H9 (cell line): ENCODE measurements at regions not wholly inside any gene's neighbourhood (a gene's known extent, or its start where the extent isn't known, plus 50 kb on each side); places are given as distances from the start of the nearest gene placed in this dataset.

ENCODE experiments used
- DNase-seq: peaks from one replicate; pipeline ENCODE4 v3.0.0-alpha.2; 2017
- H2AFZ ChIP-seq: one replicate; pipeline ENCODE4 v1.6.1; 2013; ENCODE audit warnings: mild to moderate bottlenecking, low read length, control low read depth, moderate library complexity
- H2AK5ac ChIP-seq: 2 replicates; pipeline ENCODE4 v1.6.1; 2013; ENCODE audit warnings: low read length, control low read depth, mixed read lengths; ENCODE audit not compliant: insufficient read length
- H2BK120ac ChIP-seq: one replicate; pipeline ENCODE4 v1.6.1; 2013; ENCODE audit warnings: low read depth, mild to moderate bottlenecking, low read length, control low read depth, inconsistent platforms; ENCODE audit not compliant: poor library complexity, severe bottlenecking
- H2BK12ac ChIP-seq: 2 replicates; pipeline ENCODE4 v1.6.1; 2013; ENCODE audit warnings: low read length, control low read depth, mixed read lengths, low read depth; ENCODE audit not compliant: insufficient read length
- H2BK15ac ChIP-seq: 2 replicates; pipeline ENCODE4 v1.6.1; 2013; ENCODE audit warnings: low read depth, low read length, control low read depth
- H2BK20ac ChIP-seq: one replicate; pipeline ENCODE4 v1.6.1; 2013; ENCODE audit warnings: low read depth, mild to moderate bottlenecking, low read length, control low read depth, inconsistent platforms; ENCODE audit not compliant: poor library complexity, severe bottlenecking
- H2BK5ac ChIP-seq: 2 replicates; pipeline ENCODE4 v1.6.1; 2013; ENCODE audit warnings: low read length, control low read depth, mixed read lengths; ENCODE audit not compliant: insufficient read length
- H3K14ac ChIP-seq: 2 replicates; pipeline ENCODE4 v1.6.1; 2013; ENCODE audit warnings: low read length, control low read depth; ENCODE audit not compliant: insufficient read depth
- H3K18ac ChIP-seq: 2 replicates; pipeline ENCODE4 v1.6.1; 2013; ENCODE audit warnings: low read depth, mild to moderate bottlenecking, mixed read lengths, low read length, control low read depth; ENCODE audit not compliant: insufficient read length
- H3K23ac ChIP-seq: 2 replicates; pipeline ENCODE4 v1.6.1; 2013; ENCODE audit warnings: low read length, control low read depth, mixed read lengths, low read depth; ENCODE audit not compliant: insufficient read length
- H3K23me2 ChIP-seq: 2 replicates; pipeline ENCODE4 v1.6.1; 2013; ENCODE audit warnings: low read depth, mild to moderate bottlenecking, mixed read lengths, low read length, control low read depth; ENCODE audit not compliant: insufficient read length, poor library complexity, severe bottlenecking
- H3K27ac ChIP-seq: 2 replicates; pipeline ENCODE4 v1.5.1; 2013; ENCODE audit warnings: low read length, control low read depth, mixed read lengths, low read depth; ENCODE audit not compliant: insufficient read length
- H3K27me3 ChIP-seq: 2 replicates; pipeline ENCODE4 v1.6.1; 2013; ENCODE audit warnings: low read length, control low read depth, inconsistent platforms; ENCODE audit not compliant: insufficient read depth
- H3K4ac ChIP-seq: 2 replicates; pipeline ENCODE4 v1.6.1; 2013; ENCODE audit warnings: low read depth, mild to moderate bottlenecking, control low read depth, inconsistent platforms, low read length, moderate library complexity
- H3K4me1 ChIP-seq: 2 replicates; pipeline ENCODE4 v1.6.1; 2013; ENCODE audit warnings: low read length, control low read depth, inconsistent platforms; ENCODE audit not compliant: insufficient read depth
- H3K4me2 ChIP-seq: 2 replicates; pipeline ENCODE4 v1.6.1; 2013; ENCODE audit warnings: low read length, control low read depth, mixed read lengths; ENCODE audit not compliant: insufficient read length, insufficient read depth
- H3K56ac ChIP-seq: 2 replicates; pipeline ENCODE4 v1.6.1; 2013; ENCODE audit warnings: low read depth, mild to moderate bottlenecking, mixed read lengths, low read length, control low read depth; ENCODE audit not compliant: insufficient read length
- H3K79me1 ChIP-seq: 2 replicates; pipeline ENCODE4 v1.6.1; 2013; ENCODE audit warnings: low read depth, mild to moderate bottlenecking, moderate library complexity, low read length, control low read depth, inconsistent platforms; ENCODE audit not compliant: insufficient read depth, poor library complexity, severe bottlenecking
- H3K79me2 ChIP-seq: 2 replicates; pipeline ENCODE4 v1.6.1; 2013; ENCODE audit warnings: low read length, control low read depth, inconsistent platforms; ENCODE audit not compliant: insufficient read depth
- H3K9ac ChIP-seq: 2 replicates; pipeline ENCODE4 v1.6.1; 2013; ENCODE audit warnings: low read length, control low read depth, mixed read lengths; ENCODE audit not compliant: insufficient read length; ENCODE audit errors: extremely low read depth
- H3K9me3 ChIP-seq: one replicate; pipeline ENCODE4 v1.6.1; 2013; ENCODE audit warnings: low read depth, low read length, inconsistent platforms; ENCODE audit not compliant: control insufficient read depth
- H3T11ph ChIP-seq: one replicate; pipeline ENCODE4 v1.6.1; 2013; ENCODE audit warnings: mild to moderate bottlenecking, low read length, control low read depth, inconsistent platforms
- H4K20me1 ChIP-seq: one replicate; pipeline ENCODE4 v1.6.1; 2013; ENCODE audit not compliant: control insufficient read depth, insufficient read length, insufficient read depth
- H4K5ac ChIP-seq: 2 replicates; pipeline ENCODE4 v1.6.1; 2013; ENCODE audit warnings: low read depth, mild to moderate bottlenecking, mixed read lengths, low read length, control low read depth; ENCODE audit not compliant: insufficient read length
- H4K8ac ChIP-seq: replicated peaks from 2 replicates; pipeline ENCODE4 v1.6.1; 2013; ENCODE audit warnings: low read length, control low read depth, mixed read lengths, low read depth; ENCODE audit not compliant: insufficient read length
- H4K91ac ChIP-seq: 2 replicates; pipeline ENCODE4 v1.6.1; 2013; ENCODE audit warnings: low read depth, mild to moderate bottlenecking, moderate library complexity, mixed read lengths, low read length, control low read depth; ENCODE audit not compliant: insufficient read length
- H3K27ac Mint-ChIP-seq, 3 experiments: 2 replicates in 2 of 3; 3 replicates in 1 of 3; pipeline ENCODE4 v1.8.0; 2020 to 2021; ENCODE audit warnings: mixed read lengths in 3 of 3, mild to moderate bottlenecking in 1 of 3, moderate library complexity in 1 of 3
- H3K27me3 Mint-ChIP-seq: 2 replicates; pipeline ENCODE4 v1.8.0; 2021; ENCODE audit warnings: low read depth, mild to moderate bottlenecking, moderate library complexity, mixed read lengths
- H3K36me3 Mint-ChIP-seq, 3 experiments: 2 replicates in 2 of 3; 3 replicates in 1 of 3; pipeline ENCODE4 v1.8.0; 2020 to 2021; ENCODE audit warnings: low read depth in 3 of 3, mixed read lengths in 3 of 3; ENCODE audit not compliant: insufficient read depth in 1 of 3
- H3K4me1 Mint-ChIP-seq, 2 experiments: 2 replicates each; pipeline ENCODE4 v1.8.0; 2020; ENCODE audit warnings: mixed read lengths in 2 of 2
- H3K4me3 Mint-ChIP-seq, 2 experiments: 2 replicates in 1 of 2; 3 replicates in 1 of 2; pipeline ENCODE4 v1.8.0; 2020 to 2021; ENCODE audit warnings: mild to moderate bottlenecking in 2 of 2, mixed read lengths in 2 of 2, moderate library complexity in 1 of 2
- H3K9me3 Mint-ChIP-seq, 2 experiments: 2 replicates in 1 of 2; 3 replicates in 1 of 2; pipeline ENCODE4 v1.8.0; 2020; ENCODE audit warnings: mild to moderate bottlenecking in 2 of 2, mixed read lengths in 2 of 2, moderate library complexity in 1 of 2
- CTCF ChIP-seq: fragments of 200-600 bp; sonication (generic); conservative IDR thresholded peaks from 3 replicates; pipeline ENCODE4 v1.8.0; 2021; ENCODE audit warnings: antibody characterized with exemption, mild to moderate bottlenecking
- whole genome bisulfite sequencing: extraction: QIAGEN DNeasy Blood & Tissue Kit; methylation state at CpG from one replicate; pipeline ENCODE4 v1.1.7; 2013; ENCODE audit warnings: missing lambda C conversion rate, low lambda C conversion rate, mixed read lengths; ENCODE audit not compliant: insufficient read length; ENCODE audit errors: extremely low coverage; 5-methylcytosine and 5-hydroxymethylcytosine counted together

DNA sequence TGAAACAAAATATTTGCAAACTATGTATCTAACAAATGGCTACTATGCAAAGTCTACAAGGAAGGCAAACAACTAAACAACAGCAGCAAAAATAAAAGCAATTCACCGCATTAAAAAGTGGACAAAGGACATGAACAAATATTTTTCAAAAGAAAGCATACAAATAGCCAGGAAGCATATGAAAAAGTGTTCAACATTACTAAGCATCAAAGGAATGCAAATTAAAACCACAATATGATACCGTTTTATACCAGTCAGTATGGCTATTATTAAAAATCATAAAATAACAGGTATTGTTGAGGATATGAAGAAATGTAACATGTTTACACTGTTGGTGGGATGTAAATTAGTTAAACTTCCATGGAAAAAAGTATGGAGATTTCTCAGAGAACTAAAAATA, 1106.7 kb downstream of the PDHA2 start:
- H2BK120ac ChIP-seq: no peak overlapping the region
- no peak overlapping the region for H3K4me3 Mint-ChIP-seq
- no peaks in the 10 kb centered on the region for H3K9me3 Mint-ChIP-seq
- no peak overlapping the region for H4K5ac ChIP-seq
- H4K8ac ChIP-seq: no peak overlapping the region
- no peaks in the 10 kb centered on the region for H4K20me1 ChIP-seq
- no peaks in the 10 kb centered on the region for H3K36me3 Mint-ChIP-seq
- no peak overlapping the region for H2BK5ac ChIP-seq
- H3K9me3 ChIP-seq: no peaks in the 10 kb centered on the region
- no peak for TF ChIP-seq CTCF
- no peak overlapping the region for H3K4ac ChIP-seq
- no peaks in the 10 kb centered on the region for H3K27me3 Mint-ChIP-seq
- no peak overlapping the region for H3K18ac ChIP-seq
- H3K4me1 Mint-ChIP-seq: peaks cover 4 to 7% of the 10 kb centered on the region in 2 experiments; a peak in 1 of 4 replicates
- no peak for DNase-seq
- no peak overlapping the region for H3K27ac Mint-ChIP-seq
- H3K14ac ChIP-seq: no peak overlapping the region
- no peak overlapping the region for H4K91ac ChIP-seq
- no peaks in the 10 kb centered on the region for H3K23me2 ChIP-seq
- no peak overlapping the region for H2BK15ac ChIP-seq
- H2BK20ac ChIP-seq: no peak overlapping the region
- no peak overlapping the region for H3K9ac ChIP-seq
- no peak overlapping the region for H2AK5ac ChIP-seq
- H3K79me2 ChIP-seq: no peaks in the 10 kb centered on the region
- no peak overlapping the region for H3K56ac ChIP-seq
- H3T11ph ChIP-seq: no peak overlapping the region
- H3K4me2 ChIP-seq: no peak overlapping the region
- H3K27me3 ChIP-seq: no peaks in the 10 kb centered on the region
- no peak overlapping the region for H3K23ac ChIP-seq
- H2AFZ ChIP-seq: no peak overlapping the region
- H3K27ac ChIP-seq: no peak overlapping the region
- H3K4me1 ChIP-seq: no peaks in the 10 kb centered on the region
- H2BK12ac ChIP-seq: no peak overlapping the region
- no CpG with 5 or more reads among the region's 2 CpGs for WGBS
- H3K79me1 ChIP-seq: no peaks in the 10 kb centered on the region
